Stomach (tissue), 8 donors: ENCODE measurements at regions not wholly inside any gene's neighbourhood (a gene's known extent, or its start where the extent isn't known, plus 50 kb on each side); places are given as distances from the start of the nearest gene placed in this dataset.

Experiments
- DNase-seq, 2 donors: peaks; one replicate each; pipeline versions ENCODE4 v3.0.0 to v3.0.0-alpha.2; 2013 to 2019
- H3K27ac ChIP-seq, 5 donors: fragments of 200-600 bp in 4 of 5; sonication (generic) in 4 of 5; one replicate each; pipeline ENCODE4 v1.5.1; 2013 to 2019; ENCODE audit warnings: mild to moderate bottlenecking in 1 of 5, moderate library complexity in 1 of 5
- H3K27me3 ChIP-seq, 3 donors: fragments of 200-600 bp; sonication (generic); one replicate each; pipeline ENCODE4 v1.5.1; 2017 to 2019; ENCODE audit warnings: mixed run types in 1 of 3
- H3K36me3 ChIP-seq, 4 donors: fragments of 200-600 bp; sonication (generic); 1 replicate in 3 of 4; 2 replicates in 1 of 4; pipeline ENCODE4 v1.5.1; 2016 to 2019
- H3K4me1 ChIP-seq, 4 donors: fragments of 200-600 bp; sonication (generic); one replicate each; pipeline ENCODE4 v1.5.1; 2016 to 2019
- H3K4me3 ChIP-seq, 4 donors: fragments of 200-600 bp; sonication (generic) in 3 of 4; one replicate each; pipeline ENCODE4 v1.5.1; 2016 to 2019; ENCODE audit warnings: mild to moderate bottlenecking in 1 of 4
- H3K9me3 ChIP-seq, 4 donors: fragments of 200-600 bp; sonication (generic); one replicate each; pipeline ENCODE4 v1.5.1; 2016 to 2019
- EP300 ChIP-seq: sonication (generic); formaldehyde crosslinking; IDR thresholded peaks from one replicate; pipeline ENCODE4 v1.6.1; 2017; ENCODE audit warnings: antibody characterized with exemption
- POLR2A ChIP-seq, 4 donors: fragments of 450-650 bp; IDR thresholded peaks; one replicate each; pipeline ENCODE4 v1.6.1; 2016; ENCODE audit warnings: antibody characterized with exemption in 4 of 4, control low read depth in 2 of 4, mild to moderate bottlenecking in 1 of 4, moderate library complexity in 1 of 4
- POLR2AphosphoS5 ChIP-seq, 3 donors: sonication (generic); formaldehyde crosslinking; IDR thresholded peaks; one replicate each; pipeline ENCODE4 v1.6.1; 2016; ENCODE audit warnings: antibody characterized with exemption in 3 of 3
- WGBS, 5 donors: extraction: QIAGEN DNeasy Blood & Tissue Kit in 3 of 5; methylation state at CpG; one replicate each; pipeline versions ENCODE4 v1.1.5 to v1.1.7; 2013 to 2018; 5-methylcytosine and 5-hydroxymethylcytosine counted together
- intact Hi-C: fragments of 100-400 bp; cut with DNase I; formaldehyde crosslinking; loops from one replicate; pipeline ENCODE4 v1.15.1; 2023; ENCODE audit warnings: low total_unique reads
- TF ChIP-seq, protein P1 (sequence below), 7 experiments: fragments of 450-650 bp in 4 of 7; fragments of 200-600 bp in 3 of 7; sonication (generic) in 3 of 7; IDR thresholded peaks; one replicate each; pipeline ENCODE4 v1.5.1; 2016 to 2019; ENCODE audit warnings: antibody characterized with exemption in 7 of 7, control low read depth in 2 of 7, mild to moderate bottlenecking in 1 of 7
- donor health status: healthy with polysubstance abuse.
- donor health status: Bipolar disorder and iron deficiency.
- donor health status: healthy.

GRCh38 chr14:97390096-97390724 is 593.0 kb downstream of the VRK1 start:
- TF ChIP-seq POLR2A (IDR thresholded peaks at IDR 0.05) = no peak
- TF ChIP-seq EP300 = no peak
- no peak for TF ChIP-seq POLR2AphosphoS5 (IDR thresholded peaks at IDR 0.05)
- TF ChIP-seq, protein P1, sequence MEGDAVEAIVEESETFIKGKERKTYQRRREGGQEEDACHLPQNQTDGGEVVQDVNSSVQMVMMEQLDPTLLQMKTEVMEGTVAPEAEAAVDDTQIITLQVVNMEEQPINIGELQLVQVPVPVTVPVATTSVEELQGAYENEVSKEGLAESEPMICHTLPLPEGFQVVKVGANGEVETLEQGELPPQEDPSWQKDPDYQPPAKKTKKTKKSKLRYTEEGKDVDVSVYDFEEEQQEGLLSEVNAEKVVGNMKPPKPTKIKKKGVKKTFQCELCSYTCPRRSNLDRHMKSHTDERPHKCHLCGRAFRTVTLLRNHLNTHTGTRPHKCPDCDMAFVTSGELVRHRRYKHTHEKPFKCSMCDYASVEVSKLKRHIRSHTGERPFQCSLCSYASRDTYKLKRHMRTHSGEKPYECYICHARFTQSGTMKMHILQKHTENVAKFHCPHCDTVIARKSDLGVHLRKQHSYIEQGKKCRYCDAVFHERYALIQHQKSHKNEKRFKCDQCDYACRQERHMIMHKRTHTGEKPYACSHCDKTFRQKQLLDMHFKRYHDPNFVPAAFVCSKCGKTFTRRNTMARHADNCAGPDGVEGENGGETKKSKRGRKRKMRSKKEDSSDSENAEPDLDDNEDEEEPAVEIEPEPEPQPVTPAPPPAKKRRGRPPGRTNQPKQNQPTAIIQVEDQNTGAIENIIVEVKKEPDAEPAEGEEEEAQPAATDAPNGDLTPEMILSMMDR (IDR thresholded peaks at IDR 0.05) = no peak
- WGBS, 5 donors = 65 to 87% (median 84%) methylated on average over 4 of the region's 4 CpGs
- no peak overlapping the region for H3K27ac ChIP-seq
- peak in 1 of 2 donors; percentile 77 for DNase-seq
- H3K36me3 ChIP-seq = no peaks in the 10 kb centered on the region
- intact Hi-C loops = no loop called here
- no peak overlapping the region for H3K4me3 ChIP-seq
- no peaks in the 10 kb centered on the region for H3K4me1 ChIP-seq
- H3K9me3 ChIP-seq = no peaks in the 10 kb centered on the region
- H3K27me3 ChIP-seq = peaks cover 0 to 8% (median 0%) of the 10 kb centered on the region in 3 donors

- H3K4me1 ChIP-seq = no peaks in the 10 kb centered on the region
- no peaks in the 10 kb centered on the region for H3K36me3 ChIP-seq
- no peak for DNase-seq
- WGBS, 5 donors = 70 to 74% (median 73%) methylated on average over 6 of the region's 6 CpGs
- H3K27ac ChIP-seq = no peak overlapping the region
- H3K4me3 ChIP-seq = no peak overlapping the region
- H3K9me3 ChIP-seq = no peaks in the 10 kb centered on the region
- intact Hi-C loops = no loop called here
- no peak for TF ChIP-seq EP300
- TF ChIP-seq, protein P1 (IDR thresholded peaks at IDR 0.05) = no peak
- no peak for TF ChIP-seq POLR2AphosphoS5 (IDR thresholded peaks at IDR 0.05)
- TF ChIP-seq POLR2A (IDR thresholded peaks at IDR 0.05) = no peak
- H3K27me3 ChIP-seq = peaks cover 0 to 10% (median 0%) of the 10 kb centered on the region in 3 donors
Measured at GRCh38 chr14:97393244-97393643, 596.1 kb downstream of the VRK1 start.

DNA sequence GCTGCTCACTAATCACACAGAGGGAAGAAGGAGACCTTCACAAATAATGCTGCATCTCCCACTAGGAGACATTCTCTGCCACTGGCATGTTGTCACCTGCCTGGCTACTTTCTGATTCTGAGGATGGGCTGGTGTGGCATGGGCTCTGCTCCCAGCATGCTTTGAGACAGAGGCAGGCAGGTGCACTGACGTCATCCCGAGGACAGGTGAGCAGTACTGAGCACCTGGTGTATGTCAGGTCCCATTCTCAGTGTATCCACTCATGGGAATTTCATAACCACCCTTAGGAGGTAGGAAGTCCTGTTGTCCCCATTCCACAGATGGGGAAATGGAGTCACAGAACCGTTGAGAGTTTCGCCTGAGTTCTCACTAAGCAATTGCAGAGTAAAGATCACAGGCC is 597.9 kb downstream of the VRK1 start:
- WGBS, 5 donors = 88 to 95% (median 90%) methylated on average over 4 of the region's 4 CpGs
- H3K4me3 ChIP-seq = no peak overlapping the region
- no peak for TF ChIP-seq POLR2AphosphoS5 (IDR thresholded peaks at IDR 0.05)
- TF ChIP-seq, protein P1 (IDR thresholded peaks at IDR 0.05) = no peak
- no peak for TF ChIP-seq POLR2A (IDR thresholded peaks at IDR 0.05)
- TF ChIP-seq EP300 = no peak
- no peak for DNase-seq
- peaks cover 0 to 5% (median 0%) of the 10 kb centered on the region in 4 donors for H3K9me3 ChIP-seq
- no peak overlapping the region for H3K27ac ChIP-seq
- no peaks in the 10 kb centered on the region for H3K4me1 ChIP-seq
- H3K36me3 ChIP-seq = no peaks in the 10 kb centered on the region
- peaks cover 0 to 10% (median 0%) of the 10 kb centered on the region in 3 donors for H3K27me3 ChIP-seq
- intact Hi-C loops = no loop called here

- WGBS, 5 donors = 64 to 89% (median 82%) methylated on average over 7 of the region's 7 CpGs
- Histone ChIP-seq H3K36me3 (no peaks in the 10 kb centered on the region), H3K4me3 (no peak overlapping the region), H3K27ac (no peak overlapping the region), H3K4me1 (no peaks in the 10 kb centered on the region), H3K27me3 (peaks cover 0 to 14% (median 0%) of the 10 kb centered on the region in 3 donors), H3K9me3 (peaks cover 0 to 5% (median 0%) of the 10 kb centered on the region in 4 donors)
- DNase-seq = no peak
- intact Hi-C loops = no loop called here
- TF ChIP-seq POLR2A (IDR thresholded peaks at IDR 0.05) = no peak
- TF ChIP-seq EP300 = no peak
- TF ChIP-seq POLR2AphosphoS5 (IDR thresholded peaks at IDR 0.05) = no peak
- TF ChIP-seq, protein P1 (IDR thresholded peaks at IDR 0.05) = no peak
Measured at GRCh38 chr14:97401714-97402113, 604.5 kb downstream of the VRK1 start.
